Gastrocnemius medialis (tissue), 4 donors: ENCODE measurements at regions not wholly inside any gene's neighbourhood (a gene's known extent, or its start where the extent isn't known, plus 50 kb on each side); places are given as distances from the start of the nearest gene placed in this dataset.

Source experiments
- CTCF ChIP-seq, 5 experiments: fragments of 450-650 bp in 3 of 5; fragments of 200-600 bp in 2 of 5; sonication (generic) in 2 of 5; IDR thresholded peaks in 4 of 5; conservative IDR thresholded peaks in 1 of 5; 1 replicate in 4 of 5; 2 replicates in 1 of 5; pipeline ENCODE4 v1.5.1; 2016 to 2019; ENCODE audit warnings: antibody characterized with exemption in 5 of 5, mild to moderate bottlenecking in 3 of 5, moderate library complexity in 3 of 5
- POLR2A ChIP-seq, 2 donors: fragments of 450-650 bp; IDR thresholded peaks; one replicate each; pipeline ENCODE4 v1.6.1; 2017; ENCODE audit warnings: antibody characterized with exemption in 2 of 2, mild to moderate bottlenecking in 2 of 2, moderate library complexity in 2 of 2

- TF ChIP-seq CTCF (IDR thresholded peaks at IDR 0.05 in 4 of 5, conservative IDR thresholded peaks at IDR 0.05 in 1 of 5) (no peak), POLR2A (IDR thresholded peaks at IDR 0.05) (no peak)
Measured at GRCh38 chr2:147236601-147237000, 608.2 kb upstream of the ACVR2A start.
